ENCODE measurements at regions not wholly inside any gene's neighbourhood (a gene's known extent, or its start where the extent isn't known, plus 50 kb on each side); places are given as distances from the start of the nearest gene placed in this dataset.
A peak's percentile ranks its signal among the peaks of the same experiment; 100 is the strongest.
"Not testable (repeated sequence)": the region's sequence is repeated elsewhere in the genome, so short reads cannot be mapped to it uniquely, and the experiment has no call there.

- no peak for DNase-seq
Observed at GRCh38 chr6:135606392-135606791, 108.9 kb upstream of the AHI1 start.

- DNase-seq, result no peak
Observed at GRCh38 chr6:135608031-135608430, 110.5 kb upstream of the AHI1 start.

DNA sequence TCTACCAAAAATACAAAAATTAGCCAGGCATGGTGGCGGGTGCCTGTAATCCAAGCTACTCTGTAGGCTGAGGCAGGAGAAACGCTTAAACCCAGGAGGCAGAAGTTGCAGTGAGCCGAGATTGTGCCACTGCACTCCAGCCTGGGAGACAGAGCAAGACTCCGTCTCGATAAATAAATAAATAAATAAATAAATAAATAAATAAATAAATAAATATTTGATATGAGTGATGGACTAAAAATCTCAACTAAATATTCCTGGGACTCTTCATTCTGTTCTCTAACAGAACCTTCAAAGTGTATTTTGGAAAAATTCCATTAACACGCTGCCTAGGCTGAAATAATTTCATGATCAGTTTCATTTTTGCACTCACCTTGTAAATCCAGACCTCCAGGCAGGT lies 112.7 kb upstream of the AHI1 start:
- not testable (repeated sequence) for DNase-seq

- no peak for DNase-seq
Observed at GRCh38 chr6:135616655-135617054, 119.1 kb upstream of the AHI1 start.

DNA sequence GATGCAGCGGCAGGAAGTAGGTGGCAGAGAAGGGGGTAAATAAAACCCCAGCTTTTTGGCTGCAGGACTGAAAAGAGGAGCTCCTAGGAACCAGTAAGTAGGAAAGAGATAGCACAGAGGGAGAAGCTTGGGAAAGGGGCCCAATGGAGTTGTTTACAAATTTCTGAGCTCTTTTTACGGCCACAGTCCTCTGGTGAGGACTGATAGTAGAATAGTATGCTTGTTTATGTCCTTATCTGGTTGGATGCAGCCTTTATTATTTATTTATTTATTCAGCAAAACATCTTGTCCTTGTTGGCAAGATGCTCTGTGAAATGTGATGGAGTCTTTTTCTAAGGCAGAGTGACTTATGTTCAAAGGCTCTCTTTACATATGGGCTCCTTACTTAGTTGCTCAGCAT lies 119.7 kb upstream of the AHI1 start:
- DNase-seq, result no peak

DNA sequence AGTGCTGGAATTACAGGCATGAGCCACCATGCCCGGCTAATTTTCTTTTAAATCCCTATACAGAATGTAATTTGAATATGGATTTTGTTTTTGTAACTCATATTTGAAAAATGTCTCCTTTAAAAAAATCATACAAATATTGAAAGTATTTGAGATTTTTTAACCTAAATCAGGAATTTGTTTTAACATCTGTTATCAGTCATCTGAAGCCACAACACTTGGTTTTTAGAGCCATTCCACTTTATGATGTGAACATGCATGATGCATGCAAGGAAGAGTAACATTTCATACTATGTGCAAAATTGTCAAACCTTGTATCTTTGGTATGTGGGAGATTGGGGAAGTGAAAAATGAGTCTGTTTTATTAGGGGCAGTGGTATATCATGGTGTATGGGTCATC lies 124.5 kb upstream of the AHI1 start:
- no peak for DNase-seq

GRCh38 chr6:135623979-135624378 lies 126.4 kb upstream of the AHI1 start:
- DNase-seq, result no peak

DNA sequence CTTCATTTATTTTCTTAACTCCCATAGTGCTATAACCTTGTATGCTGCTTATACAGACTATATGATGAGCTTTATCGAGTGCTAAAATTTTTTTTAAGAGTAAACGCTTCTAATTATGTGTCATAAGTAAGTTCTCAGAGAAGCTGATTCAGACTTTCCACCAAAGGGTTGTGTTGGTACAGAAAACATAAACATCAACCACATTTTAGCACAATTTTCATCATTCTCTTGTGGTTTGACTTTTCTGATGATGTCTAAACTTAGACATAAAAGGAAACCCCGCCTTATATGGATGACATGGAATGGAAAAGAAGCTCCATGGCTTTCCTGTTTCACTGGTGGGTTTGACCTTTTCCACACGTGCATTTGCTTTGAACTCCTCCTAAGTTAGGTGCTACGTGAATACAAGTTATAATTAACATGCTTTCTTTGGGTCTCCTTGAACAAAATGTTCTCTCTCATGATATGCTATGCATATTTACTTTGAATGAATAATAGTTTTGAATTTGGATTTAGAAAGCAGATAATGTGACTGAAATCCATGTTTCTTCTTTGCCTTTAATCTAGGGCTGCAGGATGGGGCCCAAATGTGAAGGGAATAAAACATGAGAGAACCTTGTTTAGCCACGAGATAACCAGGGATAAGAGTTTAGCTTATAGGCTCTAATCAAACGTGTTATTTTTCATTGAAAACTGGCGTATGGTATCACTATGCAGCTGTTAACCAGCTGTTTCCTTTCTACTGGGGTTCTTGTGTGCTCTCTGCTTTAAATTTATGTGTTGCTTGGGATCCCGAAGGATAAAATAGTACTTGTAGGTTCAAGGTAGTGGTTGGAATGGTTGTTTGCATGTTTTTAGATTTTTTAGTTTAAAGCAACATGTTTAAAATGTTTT lies 127.1 kb upstream of the AHI1 start:
- no peak for DNase-seq

- not testable (repeated sequence) for DNase-seq
Observed at GRCh38 chr6:135626001-135626400, 128.5 kb upstream of the AHI1 start.

DNA sequence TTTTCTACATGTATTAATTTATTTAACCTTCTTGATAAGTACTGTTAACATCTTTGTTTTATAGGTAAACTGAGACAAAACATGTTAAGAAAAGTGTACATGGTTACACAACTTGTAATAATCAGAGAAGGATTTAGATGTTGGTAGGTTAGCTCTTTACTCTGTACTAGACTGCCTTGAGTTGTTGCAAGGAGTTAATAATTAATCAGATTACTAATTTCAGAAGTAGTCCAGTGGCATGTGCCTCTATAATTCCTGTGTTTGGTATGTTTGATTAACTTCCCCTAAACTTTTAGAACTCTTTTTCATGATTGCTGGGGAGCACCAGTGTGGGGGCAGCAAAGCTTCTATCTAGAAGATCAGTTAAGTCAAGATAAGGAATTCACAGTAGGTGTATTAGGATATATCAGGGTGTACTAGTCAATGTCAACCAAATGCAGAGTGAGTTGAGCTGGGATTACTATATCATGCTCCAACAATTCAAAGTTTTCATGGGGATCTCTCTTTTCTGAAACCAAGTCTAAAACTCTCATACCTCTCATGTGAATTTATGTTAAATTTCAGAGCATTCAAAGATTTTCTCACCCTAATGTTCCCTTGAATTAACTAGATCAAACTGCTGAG lies 129.7 kb upstream of the AHI1 start:
- no peak for DNase-seq

DNA sequence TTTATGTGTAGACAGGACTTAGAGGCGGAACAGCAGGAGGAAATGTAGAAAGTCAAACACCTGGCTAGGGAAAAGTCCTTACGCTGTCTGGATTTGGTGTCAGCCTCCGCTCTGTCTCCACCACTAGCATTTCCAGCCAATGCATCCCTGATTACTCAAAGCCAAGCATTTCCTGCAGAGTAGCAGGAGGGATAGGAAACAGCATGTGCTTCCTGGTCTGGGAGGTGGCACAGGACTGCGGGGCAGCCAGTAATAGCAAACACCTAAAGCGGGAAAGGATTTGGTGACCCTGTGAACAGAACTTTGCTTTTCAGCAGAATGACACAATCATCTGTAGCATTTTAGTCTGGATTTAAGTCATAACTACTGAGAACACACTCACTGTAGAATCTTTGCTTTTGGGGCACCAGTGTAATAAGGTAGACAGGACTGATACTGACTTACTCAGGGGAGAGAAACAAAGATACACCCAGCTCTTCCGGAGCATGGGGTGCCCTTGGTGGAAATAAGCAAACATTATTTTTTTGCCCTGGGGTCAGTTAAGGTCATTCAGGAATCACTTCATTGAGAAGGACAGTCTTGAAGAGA lies 133.3 kb upstream of the AHI1 start:
- no peak for DNase-seq

DNA sequence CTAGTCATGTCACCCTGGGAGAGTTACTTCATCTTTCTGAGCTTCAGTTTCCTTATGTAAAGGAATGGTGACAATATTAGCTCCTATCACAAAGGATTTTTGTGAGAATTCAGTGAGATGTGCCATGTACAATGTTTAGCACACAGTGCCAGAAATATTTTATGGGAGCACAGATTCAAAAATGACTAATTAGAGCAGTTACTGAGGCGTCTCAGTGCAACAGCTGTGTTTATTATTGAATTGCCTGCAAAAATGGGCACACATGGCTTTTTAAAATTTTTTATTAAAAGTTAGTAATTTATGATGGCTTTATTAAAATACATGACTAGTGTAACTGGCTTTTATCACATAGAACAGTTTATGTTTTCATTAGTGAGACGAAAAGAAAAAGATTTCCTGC lies 134.3 kb upstream of the AHI1 start:
- DNase-seq, result no peak

GRCh38 chr6:135633573-135633972 lies 136.0 kb upstream of the AHI1 start:
- DNase-seq, result no peak

- DNase-seq, result no peak
Observed at GRCh38 chr6:135637701-135638100, 140.2 kb upstream of the AHI1 start.

GRCh38 chr6:135638108-135638507 lies 140.6 kb upstream of the AHI1 start:
- no peak for DNase-seq

GRCh38 chr6:135640048-135640447 lies 142.5 kb upstream of the AHI1 start:
- DNase-seq, result no peak

DNA sequence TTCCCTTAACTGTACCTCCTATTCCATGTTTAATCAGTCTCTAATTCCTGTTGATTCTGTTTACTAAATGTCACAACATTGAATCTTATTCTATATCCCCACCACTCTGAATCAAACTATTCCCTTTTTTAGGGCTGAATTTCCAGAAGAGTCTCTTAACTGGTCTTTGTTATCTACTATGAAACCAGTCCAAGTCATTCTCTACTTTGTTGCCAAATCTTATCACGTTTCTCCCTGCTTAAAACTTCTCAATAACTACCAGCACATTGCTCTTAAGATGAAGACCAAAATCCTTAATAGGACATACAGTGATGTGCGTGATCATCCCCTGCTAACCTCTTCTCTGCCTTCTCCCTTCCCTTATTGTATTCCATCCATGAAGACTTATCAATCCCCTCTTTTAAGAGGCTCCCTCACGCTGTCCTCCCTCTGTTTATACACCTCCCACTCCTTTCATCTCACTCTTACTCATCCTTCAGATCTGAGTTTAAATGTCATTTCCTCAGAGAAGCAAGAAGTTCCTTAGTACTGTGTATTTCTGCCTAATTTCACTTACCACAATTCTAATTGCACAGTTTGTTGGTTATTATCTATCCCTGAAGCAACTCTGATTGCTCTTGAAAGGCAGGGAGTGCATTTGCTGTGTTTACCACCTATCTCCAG lies 143.0 kb upstream of the AHI1 start:
- no peak for DNase-seq

DNA sequence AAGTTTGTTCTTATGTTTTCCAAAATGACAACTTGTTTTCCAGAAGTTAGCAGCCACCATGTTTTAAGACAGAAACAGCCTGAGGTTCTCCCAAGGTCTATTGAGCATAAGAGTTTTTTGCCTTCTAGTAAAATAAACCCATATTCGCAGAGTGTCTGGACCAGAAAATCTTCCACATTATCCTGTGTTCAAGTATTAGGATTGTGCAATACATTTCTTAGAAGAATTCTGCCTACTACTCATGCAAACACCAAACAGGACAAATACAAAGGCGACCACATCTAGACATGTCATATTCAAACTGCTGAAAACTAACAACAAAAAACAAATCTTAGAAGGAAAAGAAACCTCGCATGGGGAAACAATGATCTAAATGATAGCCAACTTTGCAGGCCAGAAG lies 145.4 kb upstream of the AHI1 start:
- DNase-seq, result no peak

- DNase-seq, result no peak
Observed at GRCh38 chr6:135644394-135644793, 146.9 kb upstream of the AHI1 start.

DNA sequence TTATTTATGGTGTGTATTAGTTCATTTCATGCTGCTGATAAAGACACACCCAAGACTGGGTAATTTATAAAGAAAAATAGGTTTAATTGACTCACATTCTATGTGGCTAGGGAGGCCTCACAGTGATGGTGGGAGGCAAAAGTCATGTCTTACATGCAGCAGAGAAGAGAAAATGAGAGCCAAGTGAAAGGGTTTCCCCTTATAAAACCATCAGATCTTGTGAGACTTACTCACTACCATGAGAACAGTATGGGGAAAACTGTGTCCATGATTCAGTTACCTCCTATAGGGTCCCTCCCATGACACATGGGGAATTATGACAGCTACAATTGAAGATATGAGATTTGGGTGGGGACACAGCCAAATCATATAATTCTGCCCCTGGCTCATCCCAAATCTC lies 150.0 kb upstream of the AHI1 start:
- DNase-seq, result no peak

GRCh38 chr6:135651964-135652755 lies 154.6 kb upstream of the AHI1 start:
- peak; percentile 49 for DNase-seq

- no peak for DNase-seq
Observed at GRCh38 chr6:135655055-135655454, 157.5 kb upstream of the AHI1 start.

DNA sequence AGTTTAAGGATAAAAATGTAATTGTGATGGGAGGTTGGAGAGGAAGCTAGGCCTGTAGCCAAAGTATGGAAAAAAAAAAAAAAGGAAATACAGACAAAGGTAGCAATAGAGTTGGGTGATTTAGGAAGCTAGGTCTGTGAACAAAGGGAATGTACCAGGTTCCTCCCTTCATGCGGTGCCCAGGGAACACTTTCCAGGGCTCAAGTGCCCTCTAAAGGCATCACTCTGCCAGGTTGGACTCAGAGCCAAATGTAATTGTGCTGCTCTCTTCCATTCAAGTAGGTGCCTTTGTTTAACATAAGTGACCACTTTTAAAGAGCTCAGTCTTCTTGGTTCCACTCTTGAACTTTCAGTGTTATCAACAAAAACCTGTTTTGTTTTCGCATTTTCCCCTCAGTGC lies 159.7 kb upstream of the AHI1 start:
- DNase-seq, result no peak
